ENCODE measurements at regions not wholly inside any gene's neighbourhood (a gene's known extent, or its start where the extent isn't known, plus 50 kb on each side); places are given as distances from the start of the nearest gene placed in this dataset.

DNA sequence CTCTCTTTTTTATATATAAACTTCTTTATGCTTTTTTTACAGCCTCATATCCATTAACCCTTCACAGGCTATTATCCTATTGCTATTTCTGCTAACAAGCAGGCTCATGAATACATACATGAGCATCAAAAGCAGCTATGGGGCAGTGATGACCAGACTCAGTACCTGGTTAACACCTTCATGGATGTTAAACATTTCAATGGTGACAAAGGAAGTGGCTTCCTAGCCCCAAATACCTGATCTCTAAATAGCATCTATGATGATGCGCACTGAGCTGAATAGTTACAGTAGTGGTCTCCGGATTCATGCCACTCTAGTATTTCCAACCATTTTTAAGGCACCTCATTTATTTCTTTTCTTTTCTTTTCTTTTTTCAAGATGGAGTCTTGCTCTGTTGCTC is 101.1 kb downstream of the TM2D1 start:
- TF ChIP-seq, protein P1, sequence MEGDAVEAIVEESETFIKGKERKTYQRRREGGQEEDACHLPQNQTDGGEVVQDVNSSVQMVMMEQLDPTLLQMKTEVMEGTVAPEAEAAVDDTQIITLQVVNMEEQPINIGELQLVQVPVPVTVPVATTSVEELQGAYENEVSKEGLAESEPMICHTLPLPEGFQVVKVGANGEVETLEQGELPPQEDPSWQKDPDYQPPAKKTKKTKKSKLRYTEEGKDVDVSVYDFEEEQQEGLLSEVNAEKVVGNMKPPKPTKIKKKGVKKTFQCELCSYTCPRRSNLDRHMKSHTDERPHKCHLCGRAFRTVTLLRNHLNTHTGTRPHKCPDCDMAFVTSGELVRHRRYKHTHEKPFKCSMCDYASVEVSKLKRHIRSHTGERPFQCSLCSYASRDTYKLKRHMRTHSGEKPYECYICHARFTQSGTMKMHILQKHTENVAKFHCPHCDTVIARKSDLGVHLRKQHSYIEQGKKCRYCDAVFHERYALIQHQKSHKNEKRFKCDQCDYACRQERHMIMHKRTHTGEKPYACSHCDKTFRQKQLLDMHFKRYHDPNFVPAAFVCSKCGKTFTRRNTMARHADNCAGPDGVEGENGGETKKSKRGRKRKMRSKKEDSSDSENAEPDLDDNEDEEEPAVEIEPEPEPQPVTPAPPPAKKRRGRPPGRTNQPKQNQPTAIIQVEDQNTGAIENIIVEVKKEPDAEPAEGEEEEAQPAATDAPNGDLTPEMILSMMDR (IDR thresholded peaks at IDR 0.05 in 8 of 11, conservative IDR thresholded peaks at IDR 0.05 in 3 of 11) = no peak
- TF ChIP-seq POLR2AphosphoS5 (IDR thresholded peaks at IDR 0.05) (no peak), POLR2A (IDR thresholded peaks at IDR 0.05) (no peak)
